ENCODE measurements at regions not wholly inside any gene's neighbourhood (a gene's known extent, or its start where the extent isn't known, plus 50 kb on each side); places are given as distances from the start of the nearest gene placed in this dataset.

GRCh38 chrX:143787341-143787740 lies 66.8 kb upstream of the SPANXN2 start:
- TF ChIP-seq CTCF (IDR thresholded peaks at IDR 0.05; ENCODE audit: borderline replicate concordance, extremely low read depth, low read length, poor library complexity, severe bottlenecking) (no peak), EZH2 (IDR thresholded peaks at IDR 0.05; ENCODE audit: borderline replicate concordance, low read depth, low read length, severe bottlenecking) (no peak)

Data from DND-41 (cell line).